HEK293T (cell line): ENCODE measurements at regions not wholly inside any gene's neighbourhood (a gene's known extent, or its start where the extent isn't known, plus 50 kb on each side); places are given as distances from the start of the nearest gene placed in this dataset.

Source experiments
- CTCF ChIA-PET: fragments of 350-600 bp; formaldehyde crosslinking; extraction: SDS; loops from one replicate; lab custom pipeline; 2021; ENCODE audit warnings: antibody characterized with exemption, inconsistent platforms; lab: Yijun Ruan, JAX
- POLR2A ChIA-PET: fragments of 350-600 bp; formaldehyde crosslinking; extraction: SDS; loops from one replicate; lab custom pipeline; 2020; ENCODE audit warnings: antibody characterized with exemption, inconsistent platforms; lab: Yijun Ruan, JAX
- DNase-seq: peaks from one replicate; pipeline ENCODE4 v3.0.0; 2012; ENCODE audit warnings: mixed read lengths; ENCODE audit errors: extremely low spot score
- ARNT ChIP-seq: fragments of 450-650 bp; IDR thresholded peaks from 2 replicates; pipeline ENCODE4 v1.6.1; 2017; ENCODE audit warnings: mild to moderate bottlenecking
- BHLHE40 ChIP-seq: fragments of 450-650 bp; IDR thresholded peaks from 2 replicates; pipeline ENCODE4 v1.6.1; 2016; ENCODE audit warnings: mild to moderate bottlenecking, moderate library complexity, borderline replicate concordance
- CTBP1 ChIP-seq: fragments of 450-650 bp; IDR thresholded peaks from 2 replicates; pipeline ENCODE4 v1.6.1; 2016; ENCODE audit warnings: borderline replicate concordance
- ELF4 ChIP-seq: fragments of 450-650 bp; IDR thresholded peaks from 2 replicates; pipeline ENCODE4 v1.6.1; 2017; ENCODE audit warnings: antibody characterized with exemption
- FOXA1 ChIP-seq: fragments of 450-650 bp; IDR thresholded peaks from 2 replicates; pipeline ENCODE4 v1.6.1; 2016; ENCODE audit warnings: mild to moderate bottlenecking
- FOXK2 ChIP-seq: fragments of 450-650 bp; IDR thresholded peaks from 2 replicates; pipeline ENCODE4 v1.6.1; 2016; ENCODE audit warnings: mild to moderate bottlenecking
- FOXM1 ChIP-seq: fragments of 450-650 bp; IDR thresholded peaks from 2 replicates; pipeline ENCODE4 v1.6.1; 2017; ENCODE audit warnings: mild to moderate bottlenecking, borderline replicate concordance
- HDGF ChIP-seq: fragments of 450-650 bp; IDR thresholded peaks from 2 replicates; pipeline ENCODE4 v1.6.1; 2017; ENCODE audit warnings: antibody characterized with exemption, borderline replicate concordance
- L3MBTL2 ChIP-seq: fragments of 450-650 bp; conservative IDR thresholded peaks from 2 replicates; pipeline ENCODE4 v1.6.1; 2016; ENCODE audit warnings: mild to moderate bottlenecking
- LEF1 ChIP-seq: fragments of 450-650 bp; IDR thresholded peaks from 2 replicates; pipeline ENCODE4 v1.6.1; 2017; ENCODE audit warnings: mild to moderate bottlenecking, borderline replicate concordance
- NFRKB ChIP-seq: fragments of 450-650 bp; IDR thresholded peaks from 2 replicates; pipeline ENCODE4 v1.6.1; 2016; ENCODE audit warnings: mild to moderate bottlenecking, moderate library complexity
- PKNOX1 ChIP-seq: fragments of 450-650 bp; IDR thresholded peaks from 2 replicates; pipeline ENCODE4 v1.6.1; 2016
- SP1 ChIP-seq: fragments of 450-650 bp; IDR thresholded peaks from 2 replicates; pipeline ENCODE4 v1.6.1; 2017
- SUZ12 ChIP-seq: fragments of 450-650 bp; IDR thresholded peaks from 2 replicates; pipeline ENCODE4 v1.6.1; 2016; ENCODE audit warnings: mild to moderate bottlenecking
- TARDBP ChIP-seq: fragments of 450-650 bp; IDR thresholded peaks from 2 replicates; pipeline ENCODE4 v1.6.1; 2016
- ZNF384 ChIP-seq: fragments of 450-650 bp; IDR thresholded peaks from 2 replicates; pipeline ENCODE4 v1.6.1; 2016

GRCh38 chr9:8020186-8020585 is 220.6 kb upstream of the DMAC1 start:
- no peak for DNase-seq
- ChIA-PET POLR2A (no interaction called here), CTCF (no interaction called here)
- TF ChIP-seq TARDBP (no peak), L3MBTL2 (no peak), BHLHE40 (no peak), HDGF (no peak), FOXK2 (no peak), ELF4 (no peak), FOXA1 (no peak), CTBP1 (no peak), LEF1 (no peak), NFRKB (no peak), PKNOX1 (no peak), ARNT (no peak), FOXM1 (no peak), SP1 (no peak), SUZ12 (no peak), ZNF384 (no peak)

- TF ChIP-seq L3MBTL2 = no peak
- TF ChIP-seq SUZ12 = no peak
- no peak for TF ChIP-seq BHLHE40
- TF ChIP-seq LEF1 = no peak
- ChIA-PET POLR2A (no interaction called here), CTCF (no interaction called here)
- DNase-seq = no peak
Observed at GRCh38 chr9:8019636-8020035, 220.1 kb upstream of the DMAC1 start.

- CTCF ChIA-PET = no interaction called here
- POLR2A ChIA-PET = no interaction called here
- DNase-seq = no peak
- TF ChIP-seq ELF4 (no peak), PKNOX1 (no peak), L3MBTL2 (no peak), ARNT (no peak), LEF1 (no peak), ZNF384 (no peak), TARDBP (no peak), BHLHE40 (no peak), CTBP1 (no peak)
Observed at GRCh38 chr9:8014997-8015682, 215.6 kb upstream of the DMAC1 start.

GRCh38 chr9:8012986-8013385 is 213.4 kb upstream of the DMAC1 start:
- ChIA-PET CTCF (no interaction called here), POLR2A (no interaction called here)
- no peak for DNase-seq
- TF ChIP-seq TARDBP (no peak), CTBP1 (no peak), LEF1 (no peak), FOXA1 (no peak), FOXK2 (no peak), PKNOX1 (no peak), L3MBTL2 (no peak), FOXM1 (no peak), ELF4 (no peak)

GRCh38 chr9:8011974-8012373 is 212.4 kb upstream of the DMAC1 start:
- ChIA-PET POLR2A (no interaction called here), CTCF (no interaction called here)
- no peak for TF ChIP-seq PKNOX1
- no peak for TF ChIP-seq ZNF384
- TF ChIP-seq CTBP1 = no peak
- no peak for DNase-seq

- TF ChIP-seq HDGF (no peak), FOXM1 (no peak), BHLHE40 (no peak), CTBP1 (no peak), L3MBTL2 (no peak), SP1 (no peak)
- DNase-seq = no peak
- ChIA-PET CTCF (no interaction called here), POLR2A (no interaction called here)
Observed at GRCh38 chr9:7996558-7996957, 197.0 kb upstream of the DMAC1 start.
